SK-N-SH treated with all-trans-retinoic acid at 6 μM for 48 hours (cell line): ENCODE measurements at regions not wholly inside any gene's neighbourhood (a gene's known extent, or its start where the extent isn't known, plus 50 kb on each side); places are given as distances from the start of the nearest gene placed in this dataset.

Experiments used
- ARNTL ChIP-seq: fragments of 450-650 bp; formaldehyde crosslinking; IDR thresholded peaks from 2 replicates; pipeline ENCODE4 v1.5.0; 2020; ENCODE audit warnings: low read depth, mild to moderate bottlenecking, moderate library complexity, borderline replicate concordance
- BACH2 ChIP-seq: fragments of 250-450 bp; sonication (Bioruptor Pico); IDR thresholded peaks from 2 replicates; pipeline ENCODE4 v1.9.0; 2021; ENCODE audit warnings: mild to moderate bottlenecking, borderline replicate concordance
- CREB5 ChIP-seq: fragments of 250-450 bp; sonication (Bioruptor Pico); IDR thresholded peaks from 2 replicates; pipeline ENCODE4 v1.5.1; 2020; ENCODE audit warnings: low read depth, mild to moderate bottlenecking, moderate library complexity
- PATZ1 ChIP-seq: fragments of 250-450 bp; sonication (Bioruptor Pico); IDR thresholded peaks from 2 replicates; pipeline ENCODE4 v1.8.0; 2020; ENCODE audit warnings: mild to moderate bottlenecking, moderate library complexity, borderline replicate concordance
- SNAI2 ChIP-seq: fragments of 250-450 bp; sonication (Bioruptor Pico); IDR thresholded peaks from 2 replicates; pipeline ENCODE4 v1.5.0; 2020; ENCODE audit warnings: mild to moderate bottlenecking, moderate library complexity
- TSHZ2 ChIP-seq: fragments of 250-450 bp; sonication (Bioruptor Pico); IDR thresholded peaks from 2 replicates; pipeline ENCODE4 v1.5.0; 2020; ENCODE audit warnings: mild to moderate bottlenecking, moderate library complexity

- TF ChIP-seq BACH2 (CRISPR knock-in tag) (no peak), CREB5 (CRISPR knock-in tag) (no peak), PATZ1 (CRISPR knock-in tag) (no peak), SNAI2 (CRISPR knock-in tag) (no peak), ARNTL (CRISPR knock-in tag) (no peak), TSHZ2 (CRISPR knock-in tag) (no peak)
Observed at GRCh38 chr1:117689997-117690625, 84.3 kb downstream of the TENT5C start.
